GM12878 (cell line): ENCODE measurements at regions not wholly inside any gene's neighbourhood (a gene's known extent, or its start where the extent isn't known, plus 50 kb on each side); places are given as distances from the start of the nearest gene placed in this dataset.

Experiments
- ATAC-seq: fragments of 200-7000 bp; cut with Tn5 transposase; 3 replicates; pipeline ENCODE4 v1.9.1; 2020; ENCODE audit warnings: mild to moderate bottlenecking, moderate library complexity
- BruUV-seq: library from RNA; stranded (reverse); fragments of 400-500 nt; replicated peaks from 2 replicates; lab custom pipeline; 2021; lab: Mats Ljungman, UMichigan
- CTCF ChIA-PET: fragments of 300-600 bp; sonication (Branson Sonifier 250); formaldehyde crosslinking; extraction: SDS; loops from one replicate; lab custom pipeline; 2021; ENCODE audit warnings: inconsistent platforms; lab: Yijun Ruan, JAX
- POLR2A ChIA-PET: fragments of 350-600 bp; formaldehyde crosslinking; extraction: SDS; loops from one replicate; lab custom pipeline; 2021; ENCODE audit warnings: inconsistent platforms; lab: Charles Lee
- RAD21 ChIA-PET: fragments of 300-600 bp; sonication (Branson Sonifier 250); formaldehyde crosslinking; loops from one replicate; lab custom pipeline; 2023; ENCODE audit warnings: antibody characterized with exemption; ENCODE audit not compliant: unreplicated experiment; lab: Charles Lee
- SMC1A ChIA-PET: fragments of 300-600 bp; sonication (Branson Sonifier 250); formaldehyde crosslinking; loops from one replicate; lab custom pipeline; 2023; ENCODE audit not compliant: unreplicated experiment, uncharacterized antibody; lab: Charles Lee
- DNase-seq: peaks from one replicate; pipeline ENCODE4 v3.0.0-alpha.2; 2011; ENCODE audit warnings: low read depth, low spot score
- FAIRE-seq: peaks from 3 replicates; lab custom pipeline; 2011; peaks lifted over from hg19 to GRCh38; lab: Jason Lieb, UNC
- H2AFZ ChIP-seq: 2 replicates; pipeline ENCODE4 v1.6.0; 2011; ENCODE audit warnings: low read depth, low read length, control low read depth; ENCODE audit not compliant: control insufficient read depth
- H3K27ac ChIP-seq: 2 replicates; pipeline ENCODE4 v1.5.1; 2011; ENCODE audit warnings: control low read depth; ENCODE audit not compliant: control insufficient read depth, insufficient read depth
- H3K27me3 ChIP-seq, 2 experiments: replicated peaks in 1 of 2; 2 replicates each; pipeline versions ENCODE4 v1.6.0 to v1.6.1; 2011; ENCODE audit warnings: low read length in 1 of 2; ENCODE audit not compliant: control insufficient read depth in 2 of 2, insufficient read depth in 2 of 2
- H3K36me3 ChIP-seq, 2 experiments: 2 replicates each; pipeline ENCODE4 v1.5.1; 2011; ENCODE audit warnings: low read length in 1 of 2; ENCODE audit not compliant: control insufficient read depth in 2 of 2, insufficient read depth in 2 of 2
- H3K4me1 ChIP-seq: 2 replicates; pipeline ENCODE4 v1.6.1; 2011; ENCODE audit warnings: mild to moderate bottlenecking, low read length, moderate library complexity, mixed read lengths; ENCODE audit not compliant: control insufficient read depth, insufficient read depth
- H3K4me2 ChIP-seq: 2 replicates; pipeline ENCODE4 v1.6.0; 2011; ENCODE audit warnings: control low read depth; ENCODE audit not compliant: control insufficient read depth, insufficient read depth
- H3K4me3 ChIP-seq: fragments of 200-600 bp; sonication (generic); 2 replicates; pipeline ENCODE4 v1.5.1; 2016
- H3K79me2 ChIP-seq: 2 replicates; pipeline ENCODE4 v1.6.0; 2011; ENCODE audit warnings: low read length; ENCODE audit not compliant: control insufficient read depth, insufficient read depth
- H3K9ac ChIP-seq: 2 replicates; pipeline ENCODE4 v1.8.0; 2011; ENCODE audit warnings: low read length, control low read depth, mixed read lengths; ENCODE audit not compliant: control insufficient read depth, insufficient read depth
- H3K9me3 ChIP-seq: replicated peaks from 3 replicates; pipeline ENCODE4 v1.5.1; 2011; ENCODE audit warnings: mild to moderate bottlenecking, low read length; ENCODE audit not compliant: control insufficient read depth, insufficient read depth
- H4K20me1 ChIP-seq: 2 replicates; pipeline ENCODE4 v1.6.0; 2011; ENCODE audit not compliant: control insufficient read depth, insufficient read depth
- CBX3 ChIP-seq: fragments of 200-600 bp; sonication (generic); IDR thresholded peaks from 2 replicates; pipeline ENCODE4 v1.6.1; 2016; ENCODE audit warnings: low read depth, borderline replicate concordance
- CREB1 ChIP-seq: IDR thresholded peaks from 2 replicates; pipeline ENCODE4 v1.6.1; 2012; ENCODE audit warnings: low read depth, mild to moderate bottlenecking, inconsistent platforms
- EED ChIP-seq: sonication (generic); IDR thresholded peaks from 2 replicates; pipeline ENCODE4 v1.6.1; 2016; ENCODE audit warnings: antibody characterized with exemption, low read depth
- EZH2 ChIP-seq: IDR thresholded peaks from 2 replicates; pipeline ENCODE4 v1.6.1; 2012; ENCODE audit warnings: low read depth, mild to moderate bottlenecking, control low read depth, inconsistent platforms, low read length, borderline replicate concordance; ENCODE audit not compliant: control insufficient read depth
- FOXK2 ChIP-seq: fragments of 450-650 bp; IDR thresholded peaks from 2 replicates; pipeline ENCODE4 v1.6.1; 2017; ENCODE audit warnings: mild to moderate bottlenecking, moderate library complexity
- HCFC1 ChIP-seq: fragments of 150-350 bp; IDR thresholded peaks from 2 replicates; pipeline ENCODE4 v1.6.1; 2014; ENCODE audit warnings: low read length
- MYB ChIP-seq: fragments of 150-350 bp; IDR thresholded peaks from 2 replicates; pipeline ENCODE4 v1.6.1; 2014; ENCODE audit warnings: mild to moderate bottlenecking, low read depth, low read length, borderline replicate concordance
- NR2C1 ChIP-seq: fragments of 450-650 bp; IDR thresholded peaks from 2 replicates; pipeline ENCODE4 v1.6.1; 2017; ENCODE audit warnings: antibody characterized with exemption, mild to moderate bottlenecking, moderate library complexity
- NRF1 ChIP-seq: conservative IDR thresholded peaks from 2 replicates; pipeline ENCODE4 v1.6.1; 2011; ENCODE audit warnings: mild to moderate bottlenecking, low read depth, low read length, improper control_type of control experiment
- RAD21 ChIP-seq: IDR thresholded peaks from 2 replicates; pipeline ENCODE4 v1.6.1; 2011; ENCODE audit warnings: mild to moderate bottlenecking, low read depth, low read length, moderate library complexity; ENCODE audit not compliant: insufficient read depth
- RAD51 ChIP-seq: fragments of 450-650 bp; IDR thresholded peaks from 2 replicates; pipeline ENCODE4 v1.6.1; 2016; ENCODE audit warnings: moderate library complexity, mild to moderate bottlenecking, inconsistent platforms
- RUNX3 ChIP-seq: IDR thresholded peaks from 2 replicates; pipeline ENCODE4 v1.6.1; 2012; ENCODE audit warnings: low read length, inconsistent platforms
- SMARCA5 ChIP-seq: fragments of 450-650 bp; IDR thresholded peaks from 2 replicates; pipeline ENCODE4 v1.6.1; 2017; ENCODE audit warnings: mild to moderate bottlenecking
- SMC3 ChIP-seq: IDR thresholded peaks from 2 replicates; pipeline ENCODE4 v1.6.1; 2011; ENCODE audit warnings: low read length, improper control_type of control experiment, borderline replicate concordance
- SRF ChIP-seq, 2 experiments: IDR thresholded peaks; 2 replicates each; pipeline ENCODE4 v1.6.1; 2011; ENCODE audit warnings: low read depth in 2 of 2, low read length in 2 of 2, mild to moderate bottlenecking in 1 of 2, moderate library complexity in 1 of 2
- STAT1 ChIP-seq: fragments of 450-650 bp; conservative IDR thresholded peaks from 2 replicates; pipeline ENCODE4 v1.6.1; 2014; ENCODE audit warnings: antibody characterized with exemption, mild to moderate bottlenecking
- SUZ12 ChIP-seq: fragments of 200-600 bp; sonication (generic); IDR thresholded peaks from one replicate; pipeline ENCODE4 v1.6.1; 2018; ENCODE audit warnings: antibody characterized with exemption, mild to moderate bottlenecking; ENCODE audit not compliant: unreplicated experiment
- TCF12 ChIP-seq: IDR thresholded peaks from 2 replicates; pipeline ENCODE4 v1.6.1; 2011; ENCODE audit warnings: low read depth, mild to moderate bottlenecking, low read length
- YY1 ChIP-seq: IDR thresholded peaks from 2 replicates; pipeline ENCODE4 v1.6.1; 2011; ENCODE audit warnings: low read depth, mild to moderate bottlenecking, low read length
- ZNF207 ChIP-seq: fragments of 450-650 bp; IDR thresholded peaks from 2 replicates; pipeline ENCODE4 v1.6.1; 2014; ENCODE audit warnings: antibody characterized with exemption, mild to moderate bottlenecking, borderline replicate concordance
- ZNF24 ChIP-seq: fragments of 450-650 bp; IDR thresholded peaks from 2 replicates; pipeline ENCODE4 v1.6.1; 2017; ENCODE audit warnings: antibody characterized with exemption, mild to moderate bottlenecking
- WGBS: methylation state at CpG from one replicate; pipeline ENCODE4 v1.1.6; 2016; ENCODE audit warnings: low lambda C conversion rate; ENCODE audit not compliant: insufficient replicate concordance, insufficient coverage; ENCODE audit errors: missing lambda C conversion rate; 5-methylcytosine and 5-hydroxymethylcytosine counted together
- in situ Hi-C: fragments of 300-500 bp; cut with MboI; formaldehyde crosslinking; loops from 9 replicates; pipeline ENCODE4 v1.14.3; 2018; ENCODE audit warnings: mixed read lengths
- intact Hi-C: fragments of 100-400 bp; cut with micrococcal nuclease; formaldehyde crosslinking; loops from one replicate; pipeline ENCODE4 v1.14.2; 2022; ENCODE audit not compliant: unreplicated experiment
- TF ChIP-seq, protein P1 (sequence below): fragments of 450-650 bp; formaldehyde crosslinking; IDR thresholded peaks from 2 replicates; pipeline ENCODE4 v1.4.0; 2022; ENCODE audit warnings: mild to moderate bottlenecking, moderate library complexity
- TF ChIP-seq, protein P2 (sequence below), 3 experiments: IDR thresholded peaks in 2 of 3; conservative IDR thresholded peaks in 1 of 3; 2 replicates each; pipeline ENCODE4 v1.5.1; 2011; ENCODE audit warnings: low read depth in 3 of 3, low read length in 3 of 3, mild to moderate bottlenecking in 3 of 3, control low read depth in 2 of 3, moderate library complexity in 2 of 3, inconsistent platforms in 1 of 3, mixed read lengths in 1 of 3; ENCODE audit not compliant: control insufficient read depth in 2 of 3, insufficient read depth in 1 of 3; ENCODE audit errors: extremely low read depth in 1 of 3

DNA sequence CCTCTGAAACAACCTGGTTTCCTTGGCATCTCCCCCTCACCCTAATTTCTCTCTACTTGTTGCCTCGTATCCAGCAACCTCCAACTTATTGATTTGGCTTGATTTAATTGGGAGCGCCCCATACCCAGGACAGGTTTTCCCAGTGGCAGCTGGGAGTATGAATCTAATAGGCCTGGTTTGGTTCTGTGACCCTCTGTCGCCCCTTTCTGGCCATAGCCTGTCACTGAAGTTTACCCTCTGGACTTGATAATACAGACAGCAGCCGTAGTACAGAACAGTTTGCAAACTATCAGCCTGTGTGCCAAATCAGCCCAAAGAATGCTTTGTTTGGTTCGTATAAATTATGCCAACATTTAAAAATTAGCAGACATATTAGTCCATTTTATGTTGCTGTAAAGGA lies 525.1 kb upstream of the GOLIM4 start:
- no peaks in the 10 kb centered on the region for H3K4me1 ChIP-seq
- WGBS: 6% methylated on average over 5 of the region's 5 CpGs
- H3K27ac ChIP-seq: no peak overlapping the region
- no TSS peak for BruUV-seq
- H3K4me3 ChIP-seq: no peak overlapping the region
- in situ Hi-C loops: no loop called here
- no peak overlapping the region for H3K4me2 ChIP-seq
- H3K27me3 ChIP-seq: no peaks in the 10 kb centered on the region
- TF ChIP-seq EZH2: no peak
- no peak for TF ChIP-seq RUNX3
- no peak for TF ChIP-seq FOXK2
- TF ChIP-seq YY1: no peak
- no peak for TF ChIP-seq CREB1
- peak; percentile 75; the same call in 1 of the 2 replicates for TF ChIP-seq SMC3
- no peak for TF ChIP-seq EED
- TF ChIP-seq RAD21: peak; percentile 66
- TF ChIP-seq, protein P1, sequence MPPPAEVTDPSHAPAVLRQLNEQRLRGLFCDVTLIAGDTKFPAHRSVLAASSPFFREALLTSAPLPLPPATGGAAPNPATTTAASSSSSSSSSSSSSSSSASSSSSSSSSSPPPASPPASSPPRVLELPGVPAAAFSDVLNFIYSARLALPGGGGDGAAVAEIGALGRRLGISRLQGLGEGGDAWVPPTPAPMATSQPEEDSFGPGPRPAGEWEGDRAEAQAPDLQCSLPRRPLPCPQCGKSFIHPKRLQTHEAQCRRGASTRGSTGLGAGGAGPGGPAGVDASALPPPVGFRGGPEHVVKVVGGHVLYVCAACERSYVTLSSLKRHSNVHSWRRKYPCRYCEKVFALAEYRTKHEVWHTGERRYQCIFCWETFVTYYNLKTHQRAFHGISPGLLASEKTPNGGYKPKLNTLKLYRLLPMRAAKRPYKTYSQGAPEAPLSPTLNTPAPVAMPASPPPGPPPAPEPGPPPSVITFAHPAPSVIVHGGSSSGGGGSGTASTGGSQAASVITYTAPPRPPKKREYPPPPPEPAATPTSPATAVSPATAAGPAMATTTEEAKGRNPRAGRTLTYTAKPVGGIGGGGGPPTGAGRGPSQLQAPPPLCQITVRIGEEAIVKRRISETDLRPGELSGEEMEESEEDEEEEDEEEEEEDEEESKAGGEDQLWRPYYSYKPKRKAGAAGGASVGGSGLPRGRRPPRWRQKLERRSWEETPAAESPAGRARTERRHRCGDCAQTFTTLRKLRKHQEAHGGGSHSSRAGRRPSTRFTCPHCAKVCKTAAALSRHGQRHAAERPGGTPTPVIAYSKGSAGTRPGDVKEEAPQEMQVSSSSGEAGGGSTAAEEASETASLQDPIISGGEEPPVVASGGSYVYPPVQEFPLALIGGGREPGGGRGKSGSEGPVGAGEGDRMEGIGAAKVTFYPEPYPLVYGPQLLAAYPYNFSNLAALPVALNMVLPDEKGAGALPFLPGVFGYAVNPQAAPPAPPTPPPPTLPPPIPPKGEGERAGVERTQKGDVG (CRISPR knock-in tag): no peak
- no peak for TF ChIP-seq SMARCA5
- no peak for TF ChIP-seq SUZ12
- TF ChIP-seq SRF (IDR thresholded peaks at IDR 0.05; ENCODE audit: low read depth in 2 of 2, low read length in 2 of 2): no peak
- TF ChIP-seq NRF1: no peak
- no peak for TF ChIP-seq MYB
- TF ChIP-seq TCF12: no peak
- TF ChIP-seq ZNF207: no peak
- no peak for TF ChIP-seq ZNF24
- no peak for TF ChIP-seq CBX3
- TF ChIP-seq RAD51: no peak
- TF ChIP-seq, protein P2, sequence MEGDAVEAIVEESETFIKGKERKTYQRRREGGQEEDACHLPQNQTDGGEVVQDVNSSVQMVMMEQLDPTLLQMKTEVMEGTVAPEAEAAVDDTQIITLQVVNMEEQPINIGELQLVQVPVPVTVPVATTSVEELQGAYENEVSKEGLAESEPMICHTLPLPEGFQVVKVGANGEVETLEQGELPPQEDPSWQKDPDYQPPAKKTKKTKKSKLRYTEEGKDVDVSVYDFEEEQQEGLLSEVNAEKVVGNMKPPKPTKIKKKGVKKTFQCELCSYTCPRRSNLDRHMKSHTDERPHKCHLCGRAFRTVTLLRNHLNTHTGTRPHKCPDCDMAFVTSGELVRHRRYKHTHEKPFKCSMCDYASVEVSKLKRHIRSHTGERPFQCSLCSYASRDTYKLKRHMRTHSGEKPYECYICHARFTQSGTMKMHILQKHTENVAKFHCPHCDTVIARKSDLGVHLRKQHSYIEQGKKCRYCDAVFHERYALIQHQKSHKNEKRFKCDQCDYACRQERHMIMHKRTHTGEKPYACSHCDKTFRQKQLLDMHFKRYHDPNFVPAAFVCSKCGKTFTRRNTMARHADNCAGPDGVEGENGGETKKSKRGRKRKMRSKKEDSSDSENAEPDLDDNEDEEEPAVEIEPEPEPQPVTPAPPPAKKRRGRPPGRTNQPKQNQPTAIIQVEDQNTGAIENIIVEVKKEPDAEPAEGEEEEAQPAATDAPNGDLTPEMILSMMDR (IDR thresholded peaks at IDR 0.05 in 2 of 3, conservative IDR thresholded peaks at IDR 0.05 in 1 of 3; ENCODE audit: control insufficient read depth in 2 of 3, extremely low read depth in 1 of 3, insufficient read depth in 1 of 3, low read depth in 3 of 3, low read length in 3 of 3): peak; percentile 55 to 77 (median 61)
- no peak for TF ChIP-seq HCFC1
- no peak for TF ChIP-seq NR2C1
- no peak for TF ChIP-seq STAT1
- TF ChIP-seq, all 136 proteins: peak for 3
- ATAC-seq (peak; percentile 90), DNase-seq (no peak), FAIRE-seq (no peak)
- ChIA-PET CTCF (interaction anchor here (0.7 to 8.3 kb wide), 34 partner anchors 8 to 572 kb away, joined by 3 to 79 read pairs (median 4); no protein-coding TSS in a partner anchor), SMC1A (interaction anchor here (0.8 to 3.1 kb wide), 21 partner anchors 8 to 409 kb away, joined by 3 to 29 read pairs (median 5); no protein-coding TSS in a partner anchor), RAD21 (interaction anchor here (0.8 to 5.0 kb wide), 19 partner anchors 8 to 415 kb away, joined by 3 to 37 read pairs (median 4); no protein-coding TSS in a partner anchor), POLR2A (no interaction called here)
- Histone ChIP-seq H3K36me3 (no peaks in the 10 kb centered on the region), H3K79me2 (no peaks in the 10 kb centered on the region), H4K20me1 (no peaks in the 10 kb centered on the region), H3K9me3 (no peaks in the 10 kb centered on the region), H3K9ac (no peak overlapping the region), H2AFZ (no peak overlapping the region)
- intact Hi-C loops: loop anchor here (1.0 to 2.0 kb wide), 3 partner anchors 110 to 408 kb away; no protein-coding TSS in a partner anchor
